ENCODE measurements at regions not wholly inside any gene's neighbourhood (a gene's known extent, or its start where the extent isn't known, plus 50 kb on each side); places are given as distances from the start of the nearest gene placed in this dataset.
A peak's percentile ranks its signal among the peaks of the same experiment; 100 is the strongest.

GRCh38 chr7:46397591-46397990, 476.5 kb upstream of the IGFBP3 start:
- whole genome bisulfite sequencing, 10 experiments = 40 to 100% (median 61%) methylated on average over 1 to 3 of the region's 3 CpGs; no CpG with 5 or more reads in 3 of the 10 experiments

GRCh38 chr7:46396481-46396880, 475.4 kb upstream of the IGFBP3 start:
- ATAC-seq (replicated peaks in 6 of 8) = no peak
- Histone ChIP-seq H3K4me1 (replicated peaks in 1 of 2) (peaks cover 11 to 12% of the 10 kb centered on the region in 2 donors), H3K27ac (no peak overlapping the region), H3K4me3 (no peak overlapping the region)
- 0 to 91% (median 73%) methylated on average over 1 to 7 of the region's 7 CpGs for whole genome bisulfite sequencing, 10 experiments
- in situ Hi-C loops (cut with MboI; ENCODE audit: low pct_unique_long_range_greater_than_20kb in 2 of 9, low sequenced_read_pairs in 9 of 9, unreplicated experiment in 9 of 9) = no loop called here

More at GRCh38 chr7:46397591-46397990, 476.5 kb upstream of the IGFBP3 start:
- ATAC-seq (replicated peaks in 6 of 8) = no peak
- in situ Hi-C loops (cut with MboI; ENCODE audit: low pct_unique_long_range_greater_than_20kb in 2 of 9, low sequenced_read_pairs in 9 of 9, unreplicated experiment in 9 of 9) = no loop called here
- Histone ChIP-seq H3K4me3 (no peak overlapping the region), H3K4me1 (replicated peaks in 1 of 2) (peaks cover 6 to 10% of the 10 kb centered on the region in 2 donors), H3K27ac (no peak overlapping the region)

- Histone ChIP-seq H3K4me3 (no peak overlapping the region), H3K27ac (no peak overlapping the region), H3K4me1 (replicated peaks in 1 of 2) (peaks cover 18 to 22% of the 10 kb centered on the region in 2 donors)
- ATAC-seq (replicated peaks in 6 of 8) = peak in 4 of 8 experiments; percentile 51 to 95 (median 85)
- in situ Hi-C loops (cut with MboI; ENCODE audit: low pct_unique_long_range_greater_than_20kb in 2 of 9, low sequenced_read_pairs in 9 of 9, unreplicated experiment in 9 of 9) = no loop called here
- 25 to 90% (median 83%) methylated on average over 1 to 3 of the region's 3 CpGs; no CpG with 5 or more reads in 3 of the 10 experiments for WGBS, 10 experiments
These were observed 472.1 kb upstream of the IGFBP3 start for GRCh38 chr7:46393142-46393541.

- ATAC-seq (replicated peaks in 6 of 8) = peak in 5 of 8 experiments; percentile 53 to 86 (median 67)
- 6 to 61% (median 45%) methylated on average over 2 to 5 of the region's 5 CpGs; no CpG with 5 or more reads in 3 of the 10 experiments for WGBS, 10 experiments
- in situ Hi-C loops (cut with MboI; ENCODE audit: low pct_unique_long_range_greater_than_20kb in 2 of 9, low sequenced_read_pairs in 9 of 9, unreplicated experiment in 9 of 9) = no loop called here
These were observed 470.4 kb upstream of the IGFBP3 start for GRCh38 chr7:46391231-46392201.

GRCh38 chr7:46390042-46390441, 469.0 kb upstream of the IGFBP3 start:
- H3K4me1 ChIP-seq (replicated peaks in 1 of 2) = peaks cover 18 to 22% of the 10 kb centered on the region in 2 donors
- no peak overlapping the region for H3K27ac ChIP-seq
- ATAC-seq (replicated peaks in 6 of 8) = no peak
- WGBS, 10 experiments = 80 to 100% (median 90%) methylated on average over 1 to 3 of the region's 3 CpGs; no CpG with 5 or more reads in 5 of the 10 experiments
- no peak overlapping the region for H3K4me3 ChIP-seq
- in situ Hi-C loops (cut with MboI; ENCODE audit: low pct_unique_long_range_greater_than_20kb in 2 of 9, low sequenced_read_pairs in 9 of 9, unreplicated experiment in 9 of 9) = no loop called here

More at GRCh38 chr7:46391231-46392201, 470.4 kb upstream of the IGFBP3 start:
- Histone ChIP-seq H3K27ac (no peak overlapping the region), H3K4me1 (replicated peaks in 1 of 2) (peaks cover 18 to 22% of the 10 kb centered on the region in 2 donors), H3K4me3 (no peak overlapping the region)

GRCh38 chr7:46389146-46389545, 468.1 kb upstream of the IGFBP3 start:
- Histone ChIP-seq H3K4me1 (replicated peaks in 1 of 2) (peaks cover 18 to 22% of the 10 kb centered on the region in 2 donors), H3K4me3 (no peak overlapping the region), H3K27ac (no peak overlapping the region)
- ATAC-seq (replicated peaks in 6 of 8) = no peak
- in situ Hi-C loops (cut with MboI; ENCODE audit: low pct_unique_long_range_greater_than_20kb in 2 of 9, low sequenced_read_pairs in 9 of 9, unreplicated experiment in 9 of 9) = no loop called here
- WGBS, 10 experiments = 17 to 100% (median 86%) methylated on average over 1 to 3 of the region's 3 CpGs; no CpG with 5 or more reads in 3 of the 10 experiments

GRCh38 chr7:46387646-46388045, 466.6 kb upstream of the IGFBP3 start:
- in situ Hi-C loops (cut with MboI; ENCODE audit: low pct_unique_long_range_greater_than_20kb in 2 of 9, low sequenced_read_pairs in 9 of 9, unreplicated experiment in 9 of 9) = no loop called here
- H3K27ac ChIP-seq = no peak overlapping the region
- ATAC-seq (replicated peaks in 6 of 8) = no peak
- WGBS, 10 experiments = 0 to 91% (median 43%) methylated on average over 1 of the region's 1 CpG; no CpG with 5 or more reads in 3 of the 10 experiments
- H3K4me1 ChIP-seq (replicated peaks in 1 of 2) = peaks cover 11 to 13% of the 10 kb centered on the region in 2 donors
- no peak overlapping the region for H3K4me3 ChIP-seq

- 50 to 100% (median 77%) methylated on average over 1 to 6 of the region's 6 CpGs for WGBS, 10 experiments
- ATAC-seq (replicated peaks in 6 of 8) = no peak
- in situ Hi-C loops (cut with MboI; ENCODE audit: low pct_unique_long_range_greater_than_20kb in 2 of 9, low sequenced_read_pairs in 9 of 9, unreplicated experiment in 9 of 9) = no loop called here
- H3K4me3 ChIP-seq = no peak overlapping the region
- peaks cover 8 to 11% of the 10 kb centered on the region in 2 donors for H3K4me1 ChIP-seq (replicated peaks in 1 of 2)
- H3K27ac ChIP-seq = no peak overlapping the region
These were observed 465.6 kb upstream of the IGFBP3 start for GRCh38 chr7:46386428-46387399.

GRCh38 chr7:46385662-46386309, 464.7 kb upstream of the IGFBP3 start:
- in situ Hi-C loops (cut with MboI; ENCODE audit: low pct_unique_long_range_greater_than_20kb in 2 of 9, low sequenced_read_pairs in 9 of 9, unreplicated experiment in 9 of 9) = no loop called here
- peaks cover 0 to 4% of the 10 kb centered on the region in 2 donors for H3K4me1 ChIP-seq (replicated peaks in 1 of 2)
- no peak overlapping the region for H3K27ac ChIP-seq
- no peak for ATAC-seq (replicated peaks in 6 of 8)
- no peak overlapping the region for H3K4me3 ChIP-seq

GRCh38 chr7:46383605-46384004, 462.5 kb upstream of the IGFBP3 start:
- no peaks in the 10 kb centered on the region for H3K4me1 ChIP-seq (replicated peaks in 1 of 2)
- in situ Hi-C loops (cut with MboI; ENCODE audit: low pct_unique_long_range_greater_than_20kb in 2 of 9, low sequenced_read_pairs in 9 of 9, unreplicated experiment in 9 of 9) = no loop called here
- WGBS, 10 experiments = 48 to 100% (median 68%) methylated on average over 1 to 2 of the region's 2 CpGs; no CpG with 5 or more reads in 3 of the 10 experiments
- no peak overlapping the region for H3K27ac ChIP-seq
- H3K4me3 ChIP-seq = no peak overlapping the region
- no peak for ATAC-seq (replicated peaks in 6 of 8)

GRCh38 chr7:46369933-46370654, 449.0 kb upstream of the IGFBP3 start:
- Histone ChIP-seq H3K4me1 (replicated peaks in 1 of 2) (no peaks in the 10 kb centered on the region), H3K4me3 (no peak overlapping the region), H3K27ac (no peak overlapping the region)
- peak in 2 of 8 experiments; percentile 73 to 75 for ATAC-seq (replicated peaks in 6 of 8)
- in situ Hi-C loops (cut with MboI; ENCODE audit: low pct_unique_long_range_greater_than_20kb in 2 of 9, low sequenced_read_pairs in 9 of 9, unreplicated experiment in 9 of 9) = loop anchor here in 4 of 9 experiments (25.0 kb wide), 4 partner anchors 433 to 817 kb away; partner anchors contain the start of gene IGFBP3 (in 1 of the 4)
- 15 to 93% (median 44%) methylated on average over 3 to 5 of the region's 5 CpGs; no CpG with 5 or more reads in 2 of the 10 experiments for WGBS, 10 experiments
